GM18951 (cell line): ENCODE measurements at regions not wholly inside any gene's neighbourhood (a gene's known extent, or its start where the extent isn't known, plus 50 kb on each side); places are given as distances from the start of the nearest gene placed in this dataset.

Source experiments
- POLR2A ChIP-seq: IDR thresholded peaks from 4 replicates; pipeline ENCODE4 v1.6.1; 2011; ENCODE audit warnings: mild to moderate bottlenecking; ENCODE audit not compliant: insufficient read length, insufficient read depth; ENCODE audit errors: extremely low read depth
- in situ Hi-C: fragments of 300-500 bp; cut with MboI; formaldehyde crosslinking; loops from one replicate; pipeline ENCODE4 v1.12.0; 2022; ENCODE audit warnings: low sequenced_read_pairs, mixed read lengths, inconsistent platforms; ENCODE audit not compliant: unreplicated experiment

- in situ Hi-C loops, result no loop called here
- no peak for TF ChIP-seq POLR2A
These were observed 142.9 kb upstream of the SERP2 start for GRCh38 chr13:44230736-44231135.

- TF ChIP-seq POLR2A, result no peak
- in situ Hi-C loops, result no loop called here
These were observed 141.7 kb upstream of the SERP2 start for GRCh38 chr13:44231786-44232516.

- in situ Hi-C loops, result no loop called here
- TF ChIP-seq POLR2A, result no peak
These were observed 140.8 kb upstream of the SERP2 start for GRCh38 chr13:44232774-44233173.

GRCh38 chr13:44234566-44234965 is 139.1 kb upstream of the SERP2 start:
- in situ Hi-C loops, result no loop called here

GRCh38 chr13:44236370-44236769 is 137.3 kb upstream of the SERP2 start:
- in situ Hi-C loops, result no loop called here
- TF ChIP-seq POLR2A, result no peak

More at GRCh38 chr13:44234566-44234965, 139.1 kb upstream of the SERP2 start:
- no peak for TF ChIP-seq POLR2A

- in situ Hi-C loops, result no loop called here
- no peak for TF ChIP-seq POLR2A
These were observed 136.8 kb upstream of the SERP2 start for GRCh38 chr13:44236801-44237207.

- in situ Hi-C loops, result no loop called here
- TF ChIP-seq POLR2A, result no peak
These were observed 136.3 kb upstream of the SERP2 start for GRCh38 chr13:44237276-44237767.

- in situ Hi-C loops, result no loop called here
- TF ChIP-seq POLR2A, result no peak
These were observed 135.7 kb upstream of the SERP2 start for GRCh38 chr13:44237881-44238421.

- TF ChIP-seq POLR2A, result no peak
- in situ Hi-C loops, result no loop called here
These were observed 132.9 kb upstream of the SERP2 start for GRCh38 chr13:44240611-44241145.

- in situ Hi-C loops, result no loop called here
- no peak for TF ChIP-seq POLR2A
These were observed 132.0 kb upstream of the SERP2 start for GRCh38 chr13:44241638-44242037.

GRCh38 chr13:44242766-44243165 is 130.9 kb upstream of the SERP2 start:
- TF ChIP-seq POLR2A, result no peak
- in situ Hi-C loops, result no loop called here

- in situ Hi-C loops, result no loop called here
- no peak for TF ChIP-seq POLR2A
These were observed 130.3 kb upstream of the SERP2 start for GRCh38 chr13:44243198-44243857.

GRCh38 chr13:44244288-44244687 is 129.3 kb upstream of the SERP2 start:
- TF ChIP-seq POLR2A, result no peak
- in situ Hi-C loops, result no loop called here
